ENCODE measurements at regions not wholly inside any gene's neighbourhood (a gene's known extent, or its start where the extent isn't known, plus 50 kb on each side); places are given as distances from the start of the nearest gene placed in this dataset.

- H3K4me3 ChIP-seq (ENCODE audit: low read depth, low read length): no peak overlapping the region
- no peak for TF ChIP-seq CTCF (IDR thresholded peaks at IDR 0.05; ENCODE audit: insufficient read depth, low read depth, low read length, missing control alignments)
Observed at GRCh38 chr6:163721435-163721834, 306.9 kb downstream of the QKI start.

DNA sequence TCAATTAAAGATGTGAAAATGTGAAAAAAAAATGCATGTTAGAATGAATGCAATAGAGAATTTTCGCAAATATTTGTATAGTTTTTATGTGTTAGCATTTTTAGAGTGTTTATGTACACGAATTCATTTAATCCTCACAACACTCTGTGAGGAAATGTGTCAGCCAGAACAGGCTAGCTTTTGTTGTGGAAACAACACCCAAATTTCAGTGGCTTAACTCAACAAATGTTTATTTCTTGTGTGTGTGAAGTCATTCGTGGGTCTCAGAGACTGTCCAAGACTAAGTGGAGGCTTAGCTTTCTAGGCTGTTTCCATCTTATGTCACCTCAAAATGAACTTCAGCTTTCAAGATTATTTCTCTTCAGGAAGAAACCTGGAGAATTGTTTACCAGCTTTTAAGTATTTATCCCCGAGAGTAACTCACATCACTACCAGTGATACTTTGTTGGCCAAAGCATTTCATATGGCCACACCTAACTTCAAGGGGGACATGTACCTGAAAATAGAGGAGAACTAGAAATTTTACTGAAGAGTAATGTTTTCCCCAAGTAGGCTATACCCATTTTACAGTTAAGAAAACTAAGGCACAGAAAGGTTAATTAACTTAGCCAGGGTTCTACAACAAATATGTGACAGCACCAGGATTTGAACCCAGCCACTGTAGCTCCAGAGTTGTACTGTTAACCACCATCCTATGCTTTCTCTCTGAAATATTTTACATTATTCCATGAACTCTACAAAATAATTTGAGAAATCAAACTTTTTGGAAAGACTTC lies 306.1 kb downstream of the QKI start:
- no peak for TF ChIP-seq CTCF (IDR thresholded peaks at IDR 0.05; ENCODE audit: insufficient read depth, low read depth, low read length, missing control alignments)
- no peak for DNase-seq (ENCODE audit: low read depth)
- no peak overlapping the region for H3K4me3 ChIP-seq (ENCODE audit: low read depth, low read length)

More at GRCh38 chr6:163721435-163721834, 306.9 kb downstream of the QKI start:
- peak; percentile 24 for DNase-seq (ENCODE audit: low read depth)

- no peak overlapping the region for H3K4me3 ChIP-seq (ENCODE audit: low read depth, low read length)
- no peak for DNase-seq (ENCODE audit: low read depth)
- no peak for TF ChIP-seq CTCF (IDR thresholded peaks at IDR 0.05; ENCODE audit: insufficient read depth, low read depth, low read length, missing control alignments)
Observed at GRCh38 chr6:163720005-163720404, 305.5 kb downstream of the QKI start.

DNA sequence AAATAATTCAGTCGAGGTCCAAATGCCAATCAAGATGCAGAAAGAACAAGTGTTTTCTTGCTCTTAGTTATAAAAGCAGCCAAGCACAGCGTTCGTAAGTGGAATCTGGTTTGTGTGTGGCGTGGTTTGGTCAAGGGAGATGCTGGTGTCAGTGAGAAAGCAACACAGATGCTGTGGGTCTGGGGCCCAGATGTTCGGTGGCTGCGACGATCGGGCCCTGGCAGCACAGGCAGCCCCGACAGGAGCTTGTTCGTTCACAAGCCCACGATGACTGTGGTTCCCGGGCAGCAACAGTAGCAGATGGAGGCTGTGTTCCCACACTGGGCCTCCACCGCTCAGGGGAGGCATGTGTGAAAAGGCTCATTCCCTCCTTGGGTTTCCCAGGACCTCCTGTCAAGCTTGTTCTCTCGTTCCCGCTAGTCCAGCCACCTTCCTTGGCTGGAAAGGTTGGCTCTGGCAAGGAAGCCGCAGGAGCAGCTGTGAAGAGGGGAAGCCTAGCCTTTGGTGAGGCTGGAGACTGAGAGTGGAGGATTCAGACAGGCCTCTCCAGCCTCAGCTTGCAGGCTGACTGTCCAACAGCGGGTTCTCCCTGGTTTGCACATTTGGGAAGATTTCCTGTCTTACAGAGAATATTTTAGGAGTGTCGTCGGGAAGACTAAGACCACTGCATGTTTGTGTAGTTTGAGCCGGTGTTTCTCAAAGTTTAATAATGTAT lies 304.7 kb downstream of the QKI start:
- no peak for TF ChIP-seq CTCF (IDR thresholded peaks at IDR 0.05; ENCODE audit: insufficient read depth, low read depth, low read length, missing control alignments)
- no peak for DNase-seq (ENCODE audit: low read depth)
- H3K4me3 ChIP-seq (ENCODE audit: low read depth, low read length): no peak overlapping the region

GRCh38 chr6:163718537-163718936 lies 304.0 kb downstream of the QKI start:
- H3K4me3 ChIP-seq (ENCODE audit: low read depth, low read length): no peak overlapping the region
- DNase-seq (ENCODE audit: low read depth): no peak
- TF ChIP-seq CTCF (IDR thresholded peaks at IDR 0.05; ENCODE audit: insufficient read depth, low read depth, low read length, missing control alignments): no peak

DNA sequence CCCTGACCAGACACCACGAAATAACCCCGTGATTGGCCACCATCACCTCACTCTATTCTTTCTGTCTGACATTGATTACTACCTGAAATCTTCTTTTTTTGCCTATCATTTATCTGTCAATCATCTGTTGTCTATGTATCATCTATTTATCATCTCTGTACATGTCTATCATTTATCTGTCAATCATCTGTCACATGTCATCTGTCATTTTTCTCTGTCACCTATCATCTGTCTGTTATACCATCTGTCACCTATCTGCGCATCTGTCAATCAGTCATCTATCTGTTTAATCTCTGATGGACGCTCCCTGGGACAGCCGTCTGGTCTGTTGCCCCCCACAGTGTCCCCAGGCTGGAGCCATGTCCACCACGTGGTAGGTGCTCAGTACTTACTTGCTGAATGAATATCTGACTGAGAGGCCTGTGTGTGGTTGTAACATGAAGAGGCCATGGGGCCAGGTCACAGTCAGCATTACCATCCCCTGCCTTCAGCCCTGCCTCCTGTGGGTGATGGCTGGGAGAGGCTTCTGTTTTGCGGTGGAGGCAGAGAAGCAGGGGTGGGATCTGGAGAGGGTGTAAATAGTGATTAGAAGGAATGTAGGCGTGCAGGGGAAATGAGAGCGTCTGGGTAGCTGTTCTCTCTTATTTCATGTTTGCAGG lies 302.7 kb downstream of the QKI start:
- DNase-seq (ENCODE audit: low read depth): no peak

More for the DNA sequence above, 302.7 kb downstream of the QKI start:
- no peak overlapping the region for H3K4me3 ChIP-seq (ENCODE audit: low read depth, low read length)
- no peak for TF ChIP-seq CTCF (IDR thresholded peaks at IDR 0.05; ENCODE audit: insufficient read depth, low read depth, low read length, missing control alignments)
